Neuronal stem cell (in vitro differentiated cells): ENCODE measurements at regions not wholly inside any gene's neighbourhood (a gene's known extent, or its start where the extent isn't known, plus 50 kb on each side); places are given as distances from the start of the nearest gene placed in this dataset.

Experiments
- DNase-seq: peaks from one replicate; pipeline ENCODE4 v3.0.0-alpha.2; 2013; ENCODE audit warnings: low spot score
- H2AFZ ChIP-seq: one replicate; pipeline ENCODE4 v1.6.1; 2013; ENCODE audit warnings: mild to moderate bottlenecking, low read length, inconsistent platforms
- H2AK5ac ChIP-seq: 2 replicates; pipeline ENCODE4 v1.6.1; 2013; ENCODE audit warnings: low read depth, mild to moderate bottlenecking, inconsistent platforms, low read length, moderate library complexity, mixed read lengths
- H2BK120ac ChIP-seq: 2 replicates; pipeline ENCODE4 v1.6.1; 2013; ENCODE audit warnings: low read depth, mild to moderate bottlenecking, inconsistent platforms, low read length, moderate library complexity, mixed read lengths
- H2BK12ac ChIP-seq: one replicate; pipeline ENCODE4 v1.6.1; 2013; ENCODE audit warnings: low read length, inconsistent platforms
- H2BK15ac ChIP-seq: 2 replicates; pipeline ENCODE4 v1.6.1; 2013; ENCODE audit warnings: mild to moderate bottlenecking, low read length, inconsistent platforms, mixed read lengths
- H2BK5ac ChIP-seq: one replicate; pipeline ENCODE4 v1.6.1; 2013; ENCODE audit warnings: inconsistent platforms, mild to moderate bottlenecking, low read length, moderate library complexity
- H3K14ac ChIP-seq: one replicate; pipeline ENCODE4 v1.6.1; 2013; ENCODE audit warnings: low read length, inconsistent platforms
- H3K18ac ChIP-seq: 2 replicates; pipeline ENCODE4 v1.6.1; 2013; ENCODE audit warnings: low read length, inconsistent platforms
- H3K23ac ChIP-seq: 2 replicates; pipeline ENCODE4 v1.6.1; 2013; ENCODE audit warnings: low read depth, mild to moderate bottlenecking, mixed read lengths, low read length, inconsistent platforms; ENCODE audit not compliant: poor library complexity
- H3K27ac ChIP-seq: replicated peaks from 3 replicates; pipeline ENCODE4 v1.5.1; 2013; ENCODE audit warnings: low read length, inconsistent platforms
- H3K27me3 ChIP-seq, 3 experiments: 2 replicates each; pipeline ENCODE4 v1.6.1; 2013; ENCODE audit warnings: low read length in 3 of 3, mild to moderate bottlenecking in 2 of 3, inconsistent platforms in 1 of 3, low read depth in 1 of 3, mixed read lengths in 1 of 3, moderate library complexity in 1 of 3; ENCODE audit not compliant: control insufficient read depth in 3 of 3, insufficient read depth in 3 of 3
- H3K36me3 ChIP-seq, 2 donors: replicated peaks in 1 of 2; 2 replicates each; pipeline ENCODE4 v1.6.1; 2013; ENCODE audit warnings: low read length in 2 of 2; ENCODE audit not compliant: control insufficient read depth in 2 of 2, insufficient read depth in 2 of 2
- H3K4ac ChIP-seq: 2 replicates; pipeline ENCODE4 v1.6.1; 2013; ENCODE audit warnings: inconsistent platforms, mild to moderate bottlenecking, low read length, moderate library complexity
- H3K4me1 ChIP-seq, 2 donors: 1 replicate in 1 of 2; 2 replicates in 1 of 2; pipeline ENCODE4 v1.6.1; 2013; ENCODE audit warnings: low read length in 2 of 2, low read depth in 1 of 2; ENCODE audit not compliant: control insufficient read depth in 2 of 2, insufficient read depth in 1 of 2
- H3K4me2 ChIP-seq: one replicate; pipeline ENCODE4 v1.6.1; 2013; ENCODE audit warnings: mild to moderate bottlenecking, low read length, inconsistent platforms; ENCODE audit not compliant: insufficient read depth, poor library complexity, severe bottlenecking
- H3K4me3 ChIP-seq, 2 donors: 2 replicates each; pipeline ENCODE4 v1.5.1; 2013; ENCODE audit warnings: low read length in 2 of 2, mild to moderate bottlenecking in 2 of 2, inconsistent platforms in 1 of 2, moderate library complexity in 1 of 2
- H3K79me1 ChIP-seq: one replicate; pipeline ENCODE4 v1.6.1; 2013; ENCODE audit warnings: low read depth, mild to moderate bottlenecking, inconsistent platforms, low read length, moderate library complexity
- H3K9ac ChIP-seq: one replicate; pipeline ENCODE4 v1.6.1; 2013; ENCODE audit warnings: mild to moderate bottlenecking, low read depth, low read length, inconsistent platforms; ENCODE audit not compliant: poor library complexity
- H3K9me3 ChIP-seq, 2 donors: replicated peaks in 1 of 2; 2 replicates each; pipeline versions ENCODE3 to v1.6.1; 2013; ENCODE audit warnings: low read length in 2 of 2, mild to moderate bottlenecking in 2 of 2, inconsistent platforms in 1 of 2, low read depth in 1 of 2, mixed read lengths in 1 of 2, moderate library complexity in 1 of 2; ENCODE audit not compliant: control insufficient read depth in 2 of 2, insufficient read depth in 1 of 2
- H4K8ac ChIP-seq: one replicate; pipeline ENCODE4 v1.6.1; 2013; ENCODE audit warnings: low read depth, mild to moderate bottlenecking, inconsistent platforms, low read length, moderate library complexity
- H4K91ac ChIP-seq: one replicate; pipeline ENCODE4 v1.6.1; 2013; ENCODE audit warnings: low read length, low read depth, mild to moderate bottlenecking, inconsistent platforms; ENCODE audit not compliant: poor library complexity
- WGBS, 2 donors: extraction: QIAGEN DNeasy Blood & Tissue Kit; methylation state at CpG; one replicate each; pipeline ENCODE4 v1.1.7; 2013; ENCODE audit warnings: missing lambda C conversion rate in 2 of 2, mixed read lengths in 1 of 2; ENCODE audit not compliant: insufficient read length in 2 of 2, insufficient replicate concordance in 1 of 2; ENCODE audit errors: extremely low coverage in 2 of 2; 5-methylcytosine and 5-hydroxymethylcytosine counted together

DNA sequence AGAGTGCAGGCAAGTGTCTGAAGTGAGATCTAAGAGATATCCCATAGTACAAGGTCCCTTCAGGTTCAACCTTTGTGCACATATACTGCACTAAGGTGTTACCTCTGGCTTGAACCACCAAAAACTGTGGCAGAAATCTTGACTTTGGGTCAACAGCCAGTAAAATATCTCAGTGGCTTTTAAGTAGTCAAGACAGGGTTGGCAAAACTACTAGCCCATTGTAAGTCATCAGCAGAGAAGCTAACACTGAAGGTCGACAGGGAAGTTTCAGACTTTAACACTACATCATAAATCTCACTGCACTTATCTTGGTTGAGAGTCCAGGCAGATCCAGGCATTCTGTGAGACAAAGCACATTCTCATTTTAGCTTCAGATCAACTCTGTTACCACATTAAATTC, 1684.7 kb downstream of the HACE1 start:
- no peak overlapping the region for H2AFZ ChIP-seq
- H3K27me3 ChIP-seq = no peaks in the 10 kb centered on the region
- H4K91ac ChIP-seq = no peak overlapping the region
- H2BK15ac ChIP-seq = no peak overlapping the region
- H2AK5ac ChIP-seq = no peak overlapping the region
- H3K18ac ChIP-seq = no peak overlapping the region
- H3K14ac ChIP-seq = no peak overlapping the region
- no peaks in the 10 kb centered on the region for H3K79me1 ChIP-seq
- no peak overlapping the region for H2BK5ac ChIP-seq
- DNase-seq = no peak
- no peak overlapping the region for H3K4ac ChIP-seq
- no peak overlapping the region for H3K9ac ChIP-seq
- no peaks in the 10 kb centered on the region for H3K9me3 ChIP-seq
- H3K36me3 ChIP-seq = no peaks in the 10 kb centered on the region
- no peak overlapping the region for H3K27ac ChIP-seq
- no peaks in the 10 kb centered on the region for H3K4me1 ChIP-seq
- H2BK120ac ChIP-seq = no peak overlapping the region
- no peak overlapping the region for H2BK12ac ChIP-seq
- no peak overlapping the region for H3K23ac ChIP-seq
- no peak overlapping the region for H3K4me2 ChIP-seq
- no CpG with 5 or more reads among the region's 1 CpG for WGBS, 2 donors
- H4K8ac ChIP-seq = no peak overlapping the region
- H3K4me3 ChIP-seq = no peak overlapping the region

DNA sequence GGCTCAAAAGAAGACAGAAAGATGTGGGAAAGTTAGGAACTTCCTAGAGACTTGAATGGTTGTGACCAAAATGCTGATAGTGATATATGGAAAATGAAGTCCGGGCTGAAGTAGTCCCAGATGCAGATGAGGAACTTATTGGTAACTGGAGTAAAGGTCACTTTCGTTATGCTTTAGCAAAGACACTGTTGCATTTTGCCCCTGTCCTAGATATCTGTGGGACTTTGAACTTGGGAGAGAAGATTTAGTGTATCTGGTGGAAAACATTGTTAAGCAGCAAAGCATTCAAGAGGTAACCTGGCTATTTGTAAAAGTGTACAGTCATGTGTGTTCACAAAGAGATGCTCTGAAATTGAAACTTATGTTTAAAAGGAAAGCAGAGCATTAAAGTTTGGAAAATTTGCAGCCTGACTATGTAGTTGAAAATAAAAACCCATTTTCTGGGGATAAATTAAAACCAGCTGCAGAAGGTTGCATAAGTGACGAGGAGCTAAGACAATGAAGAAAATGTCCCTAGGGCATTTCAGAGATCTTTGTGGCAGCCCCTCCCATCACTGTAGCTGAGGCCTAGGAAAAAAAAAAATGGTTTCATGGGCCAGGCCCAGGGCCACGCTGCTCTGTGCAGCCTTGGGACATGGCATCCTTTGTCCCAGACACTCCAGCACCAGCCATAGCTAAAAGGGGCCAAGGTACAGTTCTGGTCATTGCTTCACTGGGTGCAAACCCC, 1692.2 kb downstream of the HACE1 start:
- Histone ChIP-seq H3K14ac (no peak overlapping the region), H2BK12ac (no peak overlapping the region), H2BK5ac (no peak overlapping the region), H3K4me3 (no peak overlapping the region), H3K79me1 (no peaks in the 10 kb centered on the region), H2AK5ac (no peak overlapping the region), H3K36me3 (no peaks in the 10 kb centered on the region), H3K4me1 (no peaks in the 10 kb centered on the region), H4K91ac (no peak overlapping the region), H2AFZ (no peak overlapping the region), H3K27ac (no peak overlapping the region), H4K8ac (no peak overlapping the region), H3K9ac (no peak overlapping the region), H3K4me2 (no peak overlapping the region), H3K23ac (no peak overlapping the region), H2BK15ac (no peak overlapping the region), H2BK120ac (no peak overlapping the region), H3K18ac (no peak overlapping the region), H3K9me3 (no peaks in the 10 kb centered on the region), H3K4ac (no peak overlapping the region), H3K27me3 (no peaks in the 10 kb centered on the region)
- no CpG with 5 or more reads among the region's 4 CpGs for WGBS, 2 donors
- DNase-seq = no peak

DNA sequence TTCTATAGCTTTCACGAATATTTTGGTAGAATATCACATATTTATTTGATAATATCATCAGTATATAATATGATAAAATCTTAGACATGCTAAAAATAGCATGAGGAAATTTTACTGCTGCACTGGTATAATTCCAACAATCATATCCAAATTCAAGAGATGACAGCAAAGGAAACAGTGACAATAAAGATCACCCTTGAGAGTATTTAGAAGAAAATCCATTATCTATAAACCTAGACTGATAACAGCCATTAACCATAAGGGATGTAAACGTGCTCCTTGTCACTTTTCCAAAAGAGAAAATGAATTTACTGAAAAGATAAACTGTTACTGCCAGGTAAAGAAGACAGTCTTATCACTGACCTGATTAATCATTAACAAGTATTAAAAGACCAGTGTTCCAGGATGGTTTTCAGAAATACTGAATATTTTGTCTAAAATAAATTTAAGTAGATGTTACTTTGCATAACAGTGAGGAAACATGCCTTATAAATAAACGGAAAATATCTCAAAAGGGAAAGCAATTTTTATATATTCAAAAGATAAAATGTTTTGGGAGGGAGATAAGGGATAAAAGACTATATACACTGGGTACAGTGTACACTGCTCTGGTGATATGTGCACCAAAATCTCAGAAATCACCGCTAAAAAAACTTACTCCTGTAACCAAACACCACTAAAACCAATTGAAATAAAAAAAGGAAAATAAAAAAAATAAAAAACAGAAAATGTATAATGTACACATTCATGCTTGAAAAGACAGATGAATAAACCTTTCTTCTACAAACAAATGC, 1704.7 kb downstream of the HACE1 start:
- no peak overlapping the region for H3K27ac ChIP-seq
- no peak overlapping the region for H4K8ac ChIP-seq
- H3K4me3 ChIP-seq = no peak overlapping the region
- H3K14ac ChIP-seq = no peak overlapping the region
- H2BK120ac ChIP-seq = no peak overlapping the region
- H2AK5ac ChIP-seq = no peak overlapping the region
- peaks cover 0 to 2% of the 10 kb centered on the region in 2 donors for H3K4me1 ChIP-seq
- no peaks in the 10 kb centered on the region for H3K36me3 ChIP-seq
- no peak overlapping the region for H4K91ac ChIP-seq
- no peaks in the 10 kb centered on the region for H3K9me3 ChIP-seq
- H3K9ac ChIP-seq = no peak overlapping the region
- H2AFZ ChIP-seq = no peak overlapping the region
- H2BK12ac ChIP-seq = no peak overlapping the region
- DNase-seq = no peak
- no peak overlapping the region for H2BK5ac ChIP-seq
- no peak overlapping the region for H3K4ac ChIP-seq
- H3K79me1 ChIP-seq = no peaks in the 10 kb centered on the region
- no peak overlapping the region for H3K4me2 ChIP-seq
- H3K27me3 ChIP-seq = no peaks in the 10 kb centered on the region
- WGBS, 2 donors = no CpG with 5 or more reads among the region's 4 CpGs
- H3K23ac ChIP-seq = no peak overlapping the region
- no peak overlapping the region for H3K18ac ChIP-seq
- H2BK15ac ChIP-seq = no peak overlapping the region

DNA sequence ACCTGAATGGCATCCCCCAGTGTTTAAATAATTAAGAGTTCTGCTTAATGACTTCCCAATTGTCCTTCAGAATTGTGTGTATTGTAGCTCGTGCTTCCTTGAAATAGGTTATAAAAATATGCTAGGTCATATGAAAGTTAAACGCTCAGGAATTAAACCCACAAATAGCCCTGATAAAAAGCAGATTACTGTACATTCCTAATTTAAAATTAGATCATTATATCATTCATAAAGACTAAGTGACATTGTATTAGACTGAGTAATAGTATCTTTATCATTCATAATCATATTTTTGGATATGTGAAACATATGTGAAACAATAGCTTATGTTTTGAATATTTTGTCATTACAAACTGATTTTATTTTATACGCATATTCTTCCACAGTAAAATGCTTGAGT, 1706.7 kb downstream of the HACE1 start:
- H3K4ac ChIP-seq = no peak overlapping the region
- no peak overlapping the region for H2AFZ ChIP-seq
- H3K23ac ChIP-seq = no peak overlapping the region
- no CpG with 5 or more reads among the region's 3 CpGs for WGBS, 2 donors
- H4K91ac ChIP-seq = no peak overlapping the region
- no peak overlapping the region for H3K27ac ChIP-seq
- H3K9ac ChIP-seq = no peak overlapping the region
- no peak for DNase-seq
- H3K79me1 ChIP-seq = no peaks in the 10 kb centered on the region
- no peak overlapping the region for H3K18ac ChIP-seq
- no peak overlapping the region for H2AK5ac ChIP-seq
- H2BK5ac ChIP-seq = no peak overlapping the region
- H3K4me1 ChIP-seq = peaks cover 0 to 2% of the 10 kb centered on the region in 2 donors
- no peak overlapping the region for H2BK15ac ChIP-seq
- no peak overlapping the region for H2BK12ac ChIP-seq
- H4K8ac ChIP-seq = no peak overlapping the region
- no peaks in the 10 kb centered on the region for H3K27me3 ChIP-seq
- no peak overlapping the region for H3K14ac ChIP-seq
- no peaks in the 10 kb centered on the region for H3K36me3 ChIP-seq
- no peak overlapping the region for H3K4me2 ChIP-seq
- H3K4me3 ChIP-seq = no peak overlapping the region
- H2BK120ac ChIP-seq = no peak overlapping the region
- no peaks in the 10 kb centered on the region for H3K9me3 ChIP-seq
